OCI-LY1 (cell line): ENCODE measurements at regions not wholly inside any gene's neighbourhood (a gene's known extent, or its start where the extent isn't known, plus 50 kb on each side); places are given as distances from the start of the nearest gene placed in this dataset.

Source experiments
- CTCF ChIP-seq: fragments of 200-600 bp; sonication (generic), shearing (Covaris generic); IDR thresholded peaks from 2 replicates; pipeline ENCODE4 v1.5.1; 2017; ENCODE audit warnings: mild to moderate bottlenecking, antibody characterized with exemption, low read length, moderate library complexity, mixed read lengths
- EZH2 ChIP-seq: fragments of 200-600 bp; sonication (generic), shearing (Covaris generic); IDR thresholded peaks from 2 replicates; pipeline ENCODE4 v1.8.0; 2017; ENCODE audit warnings: borderline replicate concordance, mixed run types, mild to moderate bottlenecking, antibody characterized with exemption, low read length, moderate library complexity, mixed read lengths

- TF ChIP-seq CTCF, result no peak
- no peak for TF ChIP-seq EZH2
Measured at GRCh38 chr5:12248831-12249230, 344.6 kb upstream of the CTNND2 start.
